ENCODE measurements at regions not wholly inside any gene's neighbourhood (a gene's known extent, or its start where the extent isn't known, plus 50 kb on each side); places are given as distances from the start of the nearest gene placed in this dataset.

DNA sequence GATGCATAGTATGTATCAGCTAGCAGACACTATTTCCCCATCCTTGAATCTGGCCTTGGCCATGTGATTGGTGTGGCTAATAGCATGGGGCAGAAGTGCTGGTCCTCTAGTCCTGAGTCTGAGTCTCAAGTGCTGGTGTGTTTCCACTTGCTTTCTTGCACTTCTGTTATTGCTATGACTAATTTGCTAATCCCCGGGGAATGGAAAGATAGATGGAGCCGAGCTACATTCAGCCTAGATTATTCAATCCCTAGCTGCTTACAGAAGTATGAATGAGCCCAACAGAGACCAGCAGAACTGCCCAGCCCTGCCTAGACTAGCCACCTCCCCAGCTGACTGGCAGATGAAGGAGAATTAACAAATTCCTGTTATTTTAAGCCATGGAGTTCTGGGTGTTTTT is 53.2 kb upstream of the SYPL1 start:
- no peak for DNase-seq

DNA sequence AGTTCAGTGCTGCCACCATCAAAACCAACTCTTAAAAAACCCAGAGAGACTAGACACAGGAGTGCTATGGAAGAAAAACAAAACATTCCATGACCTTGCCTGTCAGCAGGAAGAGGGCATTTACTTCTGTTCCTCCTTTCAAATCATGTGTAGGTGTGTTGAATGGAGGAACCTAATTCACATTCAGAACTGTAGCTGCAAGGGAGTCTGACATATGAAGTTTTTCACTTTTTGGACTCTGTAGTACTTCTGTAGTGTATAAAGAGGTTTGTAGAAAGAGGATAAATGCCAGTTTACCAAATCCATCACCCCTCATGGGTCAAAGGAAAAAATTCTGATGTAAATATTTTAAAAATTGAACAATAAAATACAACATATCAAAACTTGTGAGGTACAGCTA is 51.1 kb upstream of the SYPL1 start:
- DNase-seq = no peak

Measured in stimulated activated naive CD4-positive, alpha-beta T cell treated with Interleukin-2 at 50 U/mL for 16 hours (primary cell).